22Rv1 (cell line): ENCODE measurements at regions not wholly inside any gene's neighbourhood (a gene's known extent, or its start where the extent isn't known, plus 50 kb on each side); places are given as distances from the start of the nearest gene placed in this dataset.

Experiments
- H3K27ac ChIP-seq: fragments of 450-650 bp; 2 replicates; pipeline ENCODE4 v1.5.1; 2017
- CTCF ChIP-seq: fragments of 450-650 bp; IDR thresholded peaks from 2 replicates; pipeline ENCODE4 v1.5.1; 2017; ENCODE audit warnings: mild to moderate bottlenecking
- ZFX ChIP-seq: fragments of 450-650 bp; IDR thresholded peaks from 2 replicates; pipeline ENCODE4 v1.6.1; 2017; ENCODE audit warnings: antibody characterized with exemption, borderline replicate concordance

- no peak overlapping the region for H3K27ac ChIP-seq
- TF ChIP-seq ZFX (no peak), CTCF (no peak)
Measured at GRCh38 chr12:131456301-131457027, 254.4 kb upstream of the SFSWAP start.

GRCh38 chr12:131457028-131457310, 253.9 kb upstream of the SFSWAP start:
- no peak for TF ChIP-seq ZFX
- TF ChIP-seq CTCF: no peak
- no peak overlapping the region for H3K27ac ChIP-seq

- no peak overlapping the region for H3K27ac ChIP-seq
- TF ChIP-seq ZFX (no peak), CTCF (no peak)
Measured at GRCh38 chr12:131457331-131458047, 253.4 kb upstream of the SFSWAP start.

- TF ChIP-seq CTCF (no peak), ZFX (no peak)
Measured at GRCh38 chr12:131458048-131458374, 252.9 kb upstream of the SFSWAP start.

GRCh38 chr12:131458931-131459772, 251.7 kb upstream of the SFSWAP start:
- H3K27ac ChIP-seq: no peak overlapping the region
- TF ChIP-seq CTCF (no peak), ZFX (no peak)

More at GRCh38 chr12:131458048-131458374, 252.9 kb upstream of the SFSWAP start:
- H3K27ac ChIP-seq: no peak overlapping the region

GRCh38 chr12:131459773-131460365, 251.0 kb upstream of the SFSWAP start:
- TF ChIP-seq ZFX (no peak), CTCF (no peak)
- no peak overlapping the region for H3K27ac ChIP-seq
